NCI-H1694 (cell line): ENCODE measurements at regions not wholly inside any gene's neighbourhood (a gene's known extent, or its start where the extent isn't known, plus 50 kb on each side); places are given as distances from the start of the nearest gene placed in this dataset.
"Not testable (repeated sequence)": the region's sequence is repeated elsewhere in the genome, so short reads cannot be mapped to it uniquely, and the experiment has no call there.

ENCODE experiments used
- DNase-seq: peaks from one replicate; lab custom pipeline; 2025; lab: John Stamatoyannopoulos, UW

- no peak for DNase-seq
Measured at GRCh38 chr12:58069268-58069963, 128.0 kb downstream of the ATP23 start.

GRCh38 chr12:58071994-58072393, 130.6 kb downstream of the ATP23 start:
- DNase-seq: no peak

- no peak for DNase-seq
Measured at GRCh38 chr12:58074259-58074658, 132.9 kb downstream of the ATP23 start.

- DNase-seq: no peak
Measured at GRCh38 chr12:58079806-58080205, 138.4 kb downstream of the ATP23 start.

- no peak for DNase-seq
Measured at GRCh38 chr12:58081488-58081887, 140.1 kb downstream of the ATP23 start.

DNA sequence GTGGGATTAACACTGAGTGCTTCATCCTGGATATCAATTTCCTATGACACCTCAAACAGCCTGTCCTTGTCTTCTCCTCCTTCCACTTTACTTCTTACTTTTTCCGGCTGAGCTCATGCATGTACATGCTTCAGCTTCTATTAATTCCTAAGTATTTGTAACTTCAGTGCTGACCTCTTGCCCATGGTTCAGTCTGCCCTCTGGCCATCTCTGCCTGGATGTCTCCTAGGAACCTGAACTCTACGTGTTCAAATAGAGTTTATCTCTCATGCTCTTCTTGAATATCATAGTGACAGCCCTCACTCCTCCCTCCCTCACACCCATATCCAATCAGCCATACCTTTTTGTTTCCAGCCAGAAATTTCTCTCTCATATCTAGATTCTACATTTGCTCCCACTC, 141.6 kb downstream of the ATP23 start:
- no peak for DNase-seq

DNA sequence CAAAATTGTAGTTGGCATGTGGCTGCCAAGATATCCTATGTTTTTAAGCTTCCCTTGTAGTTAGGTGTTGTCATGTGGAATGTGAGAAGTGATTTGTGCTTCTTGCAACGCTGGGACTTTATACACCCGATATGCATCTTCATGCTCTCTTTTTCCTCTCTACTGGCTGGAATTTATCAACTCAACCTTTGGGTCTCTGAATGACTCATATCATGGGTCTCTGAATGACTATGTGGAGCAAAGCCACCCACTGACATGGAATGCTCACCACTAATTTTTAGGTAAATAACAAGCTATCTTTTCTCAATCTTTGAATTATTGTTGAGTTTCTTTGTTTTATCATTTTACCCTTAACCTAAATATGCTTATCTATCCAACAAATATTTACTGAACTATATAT, 144.6 kb downstream of the ATP23 start:
- DNase-seq: no peak

- DNase-seq: no peak
Measured at GRCh38 chr12:58086930-58087329, 145.6 kb downstream of the ATP23 start.

GRCh38 chr12:58087423-58088127, 146.2 kb downstream of the ATP23 start:
- no peak for DNase-seq

DNA sequence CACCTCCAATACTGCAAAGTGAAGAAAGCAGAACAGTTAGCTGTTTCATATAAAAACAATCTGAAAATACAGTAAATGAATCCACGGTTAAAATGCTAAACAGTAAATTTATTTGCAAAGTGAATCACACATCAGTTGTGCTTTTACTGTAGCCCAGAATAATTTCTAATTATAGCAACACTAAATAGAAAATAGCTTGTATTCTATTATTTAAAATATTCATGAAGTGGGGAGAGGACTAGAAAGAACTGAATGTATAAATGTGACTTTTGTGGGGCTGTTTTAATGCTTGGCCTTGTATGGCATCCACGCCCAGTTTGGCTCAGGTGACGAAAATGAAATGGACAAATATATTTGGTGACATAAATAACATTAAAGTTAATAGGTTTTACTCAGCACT, 148.2 kb downstream of the ATP23 start:
- DNase-seq: no peak

- DNase-seq: no peak
Measured at GRCh38 chr12:58090685-58091084, 149.3 kb downstream of the ATP23 start.

GRCh38 chr12:58095002-58095401, 153.6 kb downstream of the ATP23 start:
- DNase-seq: no peak

DNA sequence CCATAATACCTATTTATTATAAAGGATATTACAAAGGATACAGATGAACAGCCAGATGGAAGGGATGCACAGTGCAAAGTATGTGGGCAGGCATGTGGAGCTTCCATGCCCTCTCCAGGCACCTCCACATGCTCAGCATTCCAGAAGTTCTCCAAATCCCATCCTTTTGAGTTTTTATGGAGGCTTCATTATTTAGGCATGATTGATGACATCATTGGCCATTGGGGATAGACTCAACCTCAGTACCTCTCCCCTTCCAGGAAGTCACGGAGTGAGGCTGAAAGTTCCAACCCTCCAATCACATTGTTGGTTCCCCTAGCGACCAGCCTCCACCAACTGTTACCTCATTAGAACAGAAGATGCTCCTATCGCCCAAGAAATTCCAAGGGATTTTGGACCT, 156.4 kb downstream of the ATP23 start:
- DNase-seq: no peak

- no peak for DNase-seq
Measured at GRCh38 chr12:58099476-58099875, 158.1 kb downstream of the ATP23 start.

- DNase-seq: no peak
Measured at GRCh38 chr12:58104351-58104755, 163.0 kb downstream of the ATP23 start.

DNA sequence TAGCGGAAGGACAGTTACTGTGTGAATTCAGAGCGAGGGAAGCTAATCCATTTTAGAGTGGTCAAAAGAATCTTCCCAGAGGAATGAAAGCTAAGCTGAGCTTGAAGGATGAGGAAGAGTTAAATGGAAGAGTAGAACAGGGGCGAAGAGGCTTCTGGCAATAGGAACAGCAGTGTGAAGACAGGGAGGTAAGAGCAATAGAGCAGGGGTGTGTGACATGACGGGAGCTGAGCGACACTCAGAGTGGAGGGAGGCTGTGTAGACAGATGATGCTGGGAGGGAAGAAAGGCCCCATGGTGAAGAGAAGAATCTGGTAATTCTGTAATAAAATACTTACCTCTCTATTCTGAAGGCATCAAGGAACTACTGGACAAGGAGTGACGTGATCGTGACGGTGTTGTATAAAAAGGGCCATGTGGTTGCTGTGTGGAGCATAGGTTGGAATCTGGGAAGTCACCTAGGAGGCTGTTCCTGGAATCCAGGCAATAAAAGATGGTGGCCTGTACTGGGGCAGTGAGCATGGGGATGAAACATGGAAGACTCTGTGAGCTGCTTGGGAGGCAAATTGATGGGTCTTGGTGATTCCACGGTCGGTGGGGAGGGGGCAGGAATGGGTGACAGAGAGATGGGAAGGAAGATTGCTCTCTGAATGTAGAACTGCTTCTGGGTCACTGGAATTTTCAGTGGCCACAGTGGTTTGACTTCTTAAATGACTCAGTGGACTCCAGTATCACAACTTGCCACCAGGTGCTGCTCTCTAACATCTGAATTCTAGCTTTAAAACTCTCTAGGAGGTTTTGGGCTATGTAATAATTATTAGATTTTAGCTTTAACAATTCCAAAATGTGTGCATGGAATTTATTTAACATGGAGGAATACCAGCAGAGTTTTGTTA, 164.1 kb downstream of the ATP23 start:
- no peak for DNase-seq

DNA sequence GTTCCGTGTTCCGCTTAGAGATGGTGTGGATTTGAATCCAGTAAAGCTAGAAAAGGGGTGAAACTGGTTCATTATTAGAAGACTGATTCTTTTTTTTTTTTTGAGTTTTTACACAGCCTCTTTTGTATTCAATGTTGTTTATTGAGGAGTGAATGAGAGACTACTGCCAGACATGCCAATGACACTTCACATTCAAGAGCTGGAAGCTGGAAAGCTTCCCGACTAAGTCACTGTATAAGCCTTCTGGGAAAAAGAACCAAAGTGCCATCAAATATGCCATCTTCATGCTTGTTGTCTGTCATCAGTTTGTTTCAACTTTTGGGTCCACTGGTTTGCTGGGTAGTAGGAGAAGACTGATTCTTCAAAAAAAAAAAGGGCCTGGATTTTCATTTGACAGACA, 164.8 kb downstream of the ATP23 start:
- no peak for DNase-seq

DNA sequence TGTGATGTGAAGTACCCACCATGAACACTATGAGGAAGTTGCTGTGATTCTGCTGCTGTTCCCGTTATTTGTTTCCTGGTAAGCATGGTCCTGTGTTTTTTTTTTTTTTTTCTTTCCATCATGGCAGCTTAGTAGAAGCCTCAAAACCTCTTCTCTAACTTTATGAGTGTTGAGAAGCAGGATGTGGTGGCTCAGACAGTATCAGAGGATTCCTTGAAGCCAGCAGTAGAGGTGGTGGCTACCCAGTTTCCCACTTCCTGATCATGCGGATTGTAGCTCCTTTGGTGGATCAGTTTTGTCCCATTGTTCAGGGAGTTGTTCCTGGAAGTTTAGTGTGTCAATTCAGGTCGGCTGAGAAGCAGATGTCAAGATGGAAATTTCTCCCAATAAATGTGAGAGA, 175.8 kb downstream of the ATP23 start:
- no peak for DNase-seq

DNA sequence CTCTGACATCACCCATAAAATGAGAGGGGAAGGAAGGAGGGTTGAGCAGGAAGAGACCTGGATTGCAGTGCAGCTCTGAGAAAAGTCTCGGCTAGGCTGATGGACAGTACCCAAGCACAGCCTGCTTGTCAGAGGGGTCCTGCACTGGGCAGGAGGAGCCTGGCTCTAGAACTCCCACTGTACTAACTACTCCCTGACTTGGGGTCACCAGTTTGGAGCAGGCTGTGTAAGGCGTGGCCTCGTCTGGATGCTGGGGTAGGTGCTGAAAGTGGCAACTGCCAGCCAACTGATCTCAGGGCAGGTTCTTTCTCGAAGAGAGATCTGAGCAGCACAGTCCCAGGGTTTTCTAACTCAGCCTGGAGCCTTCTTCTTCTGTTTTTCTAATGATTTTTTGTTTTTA, 176.3 kb downstream of the ATP23 start:
- DNase-seq: no peak

DNA sequence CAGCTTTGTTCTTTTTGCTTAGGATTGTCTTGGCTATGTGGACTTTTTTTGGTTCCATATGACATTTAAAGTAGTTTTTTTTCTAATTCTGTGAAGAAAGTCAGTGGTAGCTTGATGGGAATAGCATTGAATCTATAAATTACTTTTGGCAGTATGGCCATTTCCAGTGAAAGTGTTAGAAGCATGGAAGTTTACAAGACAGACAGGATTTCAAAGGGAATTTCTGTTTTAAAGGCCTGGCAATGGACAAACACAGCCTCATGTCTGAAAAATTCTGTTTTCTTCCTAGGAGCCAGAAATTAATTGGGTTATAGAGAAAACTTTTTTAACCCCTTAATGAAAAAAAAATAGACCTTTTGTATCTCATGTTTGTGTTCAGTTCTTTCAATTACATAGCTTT, 184.4 kb downstream of the ATP23 start:
- not testable (repeated sequence) for DNase-seq

DNA sequence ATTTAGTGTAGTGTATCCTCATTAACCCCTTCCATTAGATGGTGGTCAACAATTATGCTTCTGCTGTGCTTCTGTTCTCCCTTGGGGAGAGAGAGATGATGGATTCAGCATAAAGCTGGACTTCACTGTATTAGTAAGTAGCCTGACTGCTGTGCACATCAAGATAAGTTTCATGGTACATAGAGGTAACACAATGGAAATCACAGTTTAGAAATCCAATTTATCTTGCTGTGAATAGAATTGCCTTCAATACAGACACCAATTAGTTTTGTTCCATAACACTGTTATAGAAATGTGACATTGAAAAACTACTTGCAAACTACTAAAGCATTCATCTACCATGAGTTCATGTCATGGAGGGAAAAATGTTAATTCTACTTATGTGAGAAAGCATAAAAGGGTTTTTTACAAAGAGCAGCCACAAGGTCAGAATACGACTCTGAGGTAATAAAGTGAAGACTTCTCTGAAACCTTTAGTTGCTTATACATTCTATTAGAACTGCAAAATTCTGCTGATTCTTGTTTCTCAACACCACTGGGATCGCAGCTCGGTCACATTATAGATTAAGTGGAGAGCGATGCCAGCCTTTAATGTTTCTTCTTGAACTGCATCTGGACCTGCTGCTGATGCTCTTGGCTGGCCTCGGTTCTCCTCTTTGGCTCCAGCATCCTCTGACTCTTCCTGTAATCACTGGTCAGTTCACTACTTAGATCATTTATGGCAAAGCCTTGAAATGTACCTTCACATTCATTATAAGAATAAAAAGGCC, 190.8 kb downstream of the ATP23 start:
- no peak for DNase-seq

DNA sequence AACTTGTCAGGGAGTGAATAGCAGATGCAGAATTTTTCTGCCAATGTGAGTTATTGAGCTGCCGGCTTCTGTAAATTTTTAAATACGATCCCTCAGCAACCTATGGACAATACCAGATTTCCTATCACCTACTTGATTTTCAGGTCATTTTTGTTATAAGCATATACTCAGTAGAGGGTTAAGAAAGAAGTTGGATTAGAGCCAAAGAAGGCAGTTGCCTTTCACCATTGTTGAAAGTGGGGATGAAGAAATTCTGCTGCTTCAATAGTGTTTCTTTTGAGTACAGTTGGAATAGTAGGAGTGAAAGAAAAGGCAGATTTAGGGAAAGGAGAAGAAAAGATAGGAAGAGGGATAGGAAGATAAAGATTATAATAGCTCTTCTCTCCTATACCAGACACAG, 197.1 kb downstream of the ATP23 start:
- DNase-seq: no peak
